Activated T-helper 2 cell treated with anti-CD3 and anti-CD28 coated beads, Interferon-gamma antibody, Interleukin-2, Interleukin-4, amounts not matched to agents 10 μg/mL and 5 μg/mL and 100 μg/mL, durations not matched to agents 14 hours and 24 hours and 36 hours (primary cell): ENCODE measurements at regions not wholly inside any gene's neighbourhood (a gene's known extent, or its start where the extent isn't known, plus 50 kb on each side); places are given as distances from the start of the nearest gene placed in this dataset.

Experiments
- DNase-seq: peaks from one replicate; pipeline ENCODE4 v3.0.0; 2021; ENCODE audit warnings: low spot score
- H3K27ac Mint-ChIP-seq: one replicate; pipeline ENCODE4 v1.8.0; 2021; ENCODE audit warnings: mixed read lengths
- H3K27me3 Mint-ChIP-seq: one replicate; pipeline ENCODE4 v1.8.0; 2021; ENCODE audit warnings: low read depth, mixed read lengths
- H3K36me3 Mint-ChIP-seq: one replicate; pipeline ENCODE4 v1.8.0; 2021; ENCODE audit warnings: low read depth, mixed read lengths
- H3K4me1 Mint-ChIP-seq: one replicate; pipeline ENCODE4 v1.8.0; 2021; ENCODE audit warnings: low read depth, mixed read lengths
- H3K4me3 Mint-ChIP-seq: one replicate; pipeline ENCODE4 v1.8.0; 2021; ENCODE audit warnings: low read depth, mild to moderate bottlenecking, moderate library complexity, mixed read lengths
- H3K9me3 Mint-ChIP-seq: one replicate; pipeline ENCODE4 v1.8.0; 2021; ENCODE audit warnings: mixed read lengths
- intact Hi-C: fragments of 100-400 bp; cut with micrococcal nuclease; formaldehyde crosslinking; loops from one replicate; pipeline ENCODE4 v1.15.1; 2023

DNA sequence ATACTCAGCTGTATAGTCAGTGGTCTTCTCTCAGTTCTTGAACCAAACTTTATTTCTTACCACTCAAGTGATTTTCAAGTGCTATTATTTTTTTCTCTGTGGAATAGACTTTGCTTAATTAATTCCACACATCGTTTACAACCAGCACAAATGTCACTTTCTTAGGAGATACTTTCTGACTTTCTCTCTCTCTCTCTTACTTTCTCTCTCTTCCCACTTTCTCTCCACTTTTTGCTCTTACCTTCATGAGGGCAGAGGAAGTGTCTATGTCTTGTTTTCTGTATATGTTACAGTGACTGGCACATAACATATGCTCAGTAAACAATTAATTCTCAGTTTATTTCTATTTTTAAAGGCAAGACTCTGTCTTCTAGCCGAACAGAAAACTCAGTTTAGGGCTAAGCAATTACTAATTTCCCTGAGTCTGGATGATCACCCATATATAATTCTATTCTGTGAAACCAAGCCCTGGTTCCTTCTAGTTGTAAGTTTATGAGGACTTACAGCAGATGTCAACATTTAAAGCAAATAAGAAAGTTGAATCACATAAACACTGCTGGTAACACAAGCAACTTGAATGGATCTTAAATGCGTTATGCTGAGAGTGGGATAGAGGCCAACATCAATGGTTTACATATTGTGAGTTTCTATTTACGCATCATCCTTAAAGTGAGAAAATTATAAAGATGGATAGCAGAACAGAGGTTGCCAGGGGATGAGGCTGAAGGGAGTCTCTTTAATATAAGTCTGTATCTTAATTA is 791.4 kb downstream of the MTRR start:
- no peak overlapping the region for H3K4me3 Mint-ChIP-seq
- H3K9me3 Mint-ChIP-seq: peaks cover 31% of the 10 kb centered on the region
- intact Hi-C loops: no loop called here
- no peaks in the 10 kb centered on the region for H3K27me3 Mint-ChIP-seq
- DNase-seq: no peak
- H3K27ac Mint-ChIP-seq: no peak overlapping the region
- H3K4me1 Mint-ChIP-seq: no peaks in the 10 kb centered on the region
- no peaks in the 10 kb centered on the region for H3K36me3 Mint-ChIP-seq

GRCh38 chr5:8663374-8663773 is 794.4 kb downstream of the MTRR start:
- H3K4me3 Mint-ChIP-seq: no peak overlapping the region

DNA sequence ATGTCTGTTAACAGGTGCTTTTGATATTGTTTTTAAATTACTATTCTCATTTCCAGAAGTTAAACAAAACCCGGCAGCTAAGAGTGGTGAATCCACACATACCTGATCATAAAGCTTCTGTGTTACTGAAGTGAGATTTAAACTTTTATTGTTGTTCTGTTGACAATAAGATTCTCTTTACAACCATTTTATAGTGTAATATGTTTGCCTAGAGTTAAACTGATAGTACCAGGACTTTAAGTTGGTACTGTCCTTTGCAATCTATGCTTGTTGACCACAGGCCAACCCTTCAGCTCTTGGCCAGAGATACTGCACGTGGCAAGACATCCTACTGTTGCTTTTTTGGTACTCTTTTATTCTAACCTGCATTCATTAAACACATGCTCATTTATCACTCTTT is 806.2 kb downstream of the MTRR start:
- Mint-ChIP-seq H3K36me3 (no peaks in the 10 kb centered on the region), H3K27me3 (no peaks in the 10 kb centered on the region)

More at GRCh38 chr5:8663374-8663773, 794.4 kb downstream of the MTRR start:
- intact Hi-C loops: no loop called here
- Mint-ChIP-seq H3K27ac (no peak overlapping the region), H3K27me3 (no peaks in the 10 kb centered on the region), H3K4me1 (no peaks in the 10 kb centered on the region), H3K9me3 (peaks cover 23% of the 10 kb centered on the region), H3K36me3 (no peaks in the 10 kb centered on the region)
- no peak for DNase-seq

GRCh38 chr5:8676695-8677094 is 807.7 kb downstream of the MTRR start:
- H3K27me3 Mint-ChIP-seq: no peaks in the 10 kb centered on the region
- DNase-seq: no peak
- H3K4me1 Mint-ChIP-seq: no peaks in the 10 kb centered on the region
- no peaks in the 10 kb centered on the region for H3K36me3 Mint-ChIP-seq
- no peak overlapping the region for H3K4me3 Mint-ChIP-seq
- intact Hi-C loops: no loop called here
- H3K9me3 Mint-ChIP-seq: peaks cover 7% of the 10 kb centered on the region
- no peak overlapping the region for H3K27ac Mint-ChIP-seq

More for the DNA sequence above, 806.2 kb downstream of the MTRR start:
- intact Hi-C loops: no loop called here
- Mint-ChIP-seq H3K4me1 (no peaks in the 10 kb centered on the region), H3K9me3 (peaks cover 7% of the 10 kb centered on the region), H3K4me3 (no peak overlapping the region), H3K27ac (no peak overlapping the region)
- no peak for DNase-seq

- no peak overlapping the region for H3K27ac Mint-ChIP-seq
- intact Hi-C loops: no loop called here
- DNase-seq: no peak
- H3K27me3 Mint-ChIP-seq: no peaks in the 10 kb centered on the region
- H3K4me3 Mint-ChIP-seq: no peak overlapping the region
- no peaks in the 10 kb centered on the region for H3K4me1 Mint-ChIP-seq
- no peaks in the 10 kb centered on the region for H3K36me3 Mint-ChIP-seq
- peaks cover 7% of the 10 kb centered on the region for H3K9me3 Mint-ChIP-seq
Observed at GRCh38 chr5:8682381-8682780, 813.4 kb downstream of the MTRR start.

GRCh38 chr5:8683496-8683895 is 814.5 kb downstream of the MTRR start:
- no peak for DNase-seq
- Mint-ChIP-seq H3K4me3 (no peak overlapping the region), H3K4me1 (no peaks in the 10 kb centered on the region), H3K27me3 (no peaks in the 10 kb centered on the region), H3K9me3 (peaks cover 7% of the 10 kb centered on the region), H3K27ac (no peak overlapping the region), H3K36me3 (no peaks in the 10 kb centered on the region)
- intact Hi-C loops: no loop called here

DNA sequence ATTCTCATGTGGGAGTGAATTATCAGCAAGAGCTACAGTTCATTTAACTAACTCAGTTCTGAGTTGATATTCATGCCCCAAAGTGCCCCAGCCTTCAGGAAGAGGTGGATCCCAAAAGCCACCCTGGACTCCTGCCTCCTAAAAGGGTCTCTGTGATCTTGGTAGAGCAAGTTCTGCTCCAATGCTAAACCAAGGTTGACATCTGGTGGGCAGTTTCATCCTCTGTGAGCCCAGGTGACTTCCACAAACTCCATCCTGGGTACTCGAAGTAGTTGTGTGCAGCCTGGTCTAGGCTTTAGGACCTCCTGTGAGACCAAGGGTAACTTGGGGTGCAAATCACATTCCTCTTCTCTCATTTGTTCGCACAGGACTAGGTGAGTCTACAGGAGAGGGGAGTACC is 816.8 kb downstream of the MTRR start:
- Mint-ChIP-seq H3K27ac (no peak overlapping the region), H3K36me3 (no peaks in the 10 kb centered on the region), H3K27me3 (no peaks in the 10 kb centered on the region), H3K9me3 (peaks cover 10% of the 10 kb centered on the region), H3K4me3 (no peak overlapping the region), H3K4me1 (no peaks in the 10 kb centered on the region)
- intact Hi-C loops: no loop called here
- DNase-seq: no peak

DNA sequence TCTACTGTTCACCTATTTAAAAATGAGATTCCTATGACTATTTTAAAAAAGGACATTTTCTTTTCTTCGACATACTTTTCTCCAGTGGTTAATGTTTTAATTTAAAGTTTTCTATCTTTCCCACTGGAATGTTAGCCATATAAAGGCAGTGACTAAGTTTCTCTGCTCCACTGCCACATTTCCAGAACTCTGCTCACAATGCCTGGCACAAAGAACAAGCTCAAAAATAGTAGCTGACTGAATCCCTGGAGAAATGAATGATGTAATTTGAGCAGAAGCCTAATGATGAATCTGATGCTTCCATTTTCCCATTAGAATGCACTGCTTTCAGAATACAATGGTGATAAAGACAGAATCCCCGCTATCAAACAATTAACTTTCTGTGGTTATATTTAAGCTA is 817.8 kb downstream of the MTRR start:
- intact Hi-C loops: no loop called here
- H3K4me1 Mint-ChIP-seq: no peaks in the 10 kb centered on the region
- H3K27ac Mint-ChIP-seq: no peak overlapping the region
- H3K36me3 Mint-ChIP-seq: no peaks in the 10 kb centered on the region
- H3K27me3 Mint-ChIP-seq: no peaks in the 10 kb centered on the region
- no peak overlapping the region for H3K4me3 Mint-ChIP-seq
- peaks cover 13% of the 10 kb centered on the region for H3K9me3 Mint-ChIP-seq
- no peak for DNase-seq

GRCh38 chr5:8689773-8690172 is 820.8 kb downstream of the MTRR start:
- no peaks in the 10 kb centered on the region for H3K36me3 Mint-ChIP-seq

GRCh38 chr5:8691221-8691620 is 822.3 kb downstream of the MTRR start:
- Mint-ChIP-seq H3K36me3 (no peaks in the 10 kb centered on the region), H3K4me1 (no peaks in the 10 kb centered on the region), H3K4me3 (no peak overlapping the region), H3K9me3 (peaks cover 32% of the 10 kb centered on the region), H3K27ac (no peak overlapping the region), H3K27me3 (no peaks in the 10 kb centered on the region)
- no peak for DNase-seq
- intact Hi-C loops: no loop called here

More at GRCh38 chr5:8689773-8690172, 820.8 kb downstream of the MTRR start:
- no peak overlapping the region for H3K27ac Mint-ChIP-seq
- no peak for DNase-seq
- H3K9me3 Mint-ChIP-seq: peaks cover 20% of the 10 kb centered on the region
- no peaks in the 10 kb centered on the region for H3K4me1 Mint-ChIP-seq
- H3K4me3 Mint-ChIP-seq: no peak overlapping the region
- intact Hi-C loops: no loop called here
- no peaks in the 10 kb centered on the region for H3K27me3 Mint-ChIP-seq

DNA sequence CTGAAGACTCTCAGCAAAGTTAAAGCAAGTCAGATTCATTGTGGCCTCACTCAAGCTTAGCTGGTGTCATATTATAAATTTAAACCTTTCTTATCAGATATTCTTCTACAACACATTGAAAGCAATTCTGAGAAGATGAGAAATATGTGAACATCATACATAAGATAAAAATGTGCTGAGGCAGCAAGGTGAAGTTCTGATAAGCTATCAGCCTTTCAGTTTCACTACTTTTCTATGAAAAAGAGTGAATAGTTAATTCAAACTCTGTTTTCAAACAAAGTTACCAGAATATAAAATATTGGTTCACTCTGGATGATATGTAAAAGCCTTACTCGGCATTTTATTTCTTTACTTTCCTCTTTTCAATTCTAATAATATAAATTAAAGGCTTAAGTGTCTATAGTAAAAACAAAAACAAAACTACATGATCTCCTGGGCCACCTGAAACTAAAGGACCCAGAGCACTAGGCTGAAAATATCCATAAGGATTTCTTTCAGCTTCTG is 824.4 kb downstream of the MTRR start:
- no peaks in the 10 kb centered on the region for H3K27me3 Mint-ChIP-seq
- no peak for DNase-seq

DNA sequence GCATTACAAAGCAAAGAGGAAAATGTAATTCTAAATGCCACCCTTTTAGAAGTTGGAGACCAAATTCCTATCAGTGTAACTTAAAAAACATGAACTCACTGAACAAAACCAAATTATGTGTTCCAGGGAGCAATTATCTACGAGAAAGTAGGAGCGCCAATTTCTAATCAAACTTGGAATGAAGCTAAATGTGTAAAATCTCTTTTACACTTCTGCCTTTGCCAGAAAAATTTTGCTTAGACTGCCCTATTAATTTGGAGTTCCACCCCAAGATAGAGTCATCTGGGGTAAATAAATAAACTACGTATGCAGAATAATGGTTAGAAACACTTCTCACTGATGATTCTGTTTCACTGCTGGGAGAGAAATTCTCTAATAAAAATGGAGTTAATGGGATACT is 825.6 kb downstream of the MTRR start:
- Mint-ChIP-seq H3K27ac (no peak overlapping the region), H3K4me3 (no peak overlapping the region), H3K4me1 (no peaks in the 10 kb centered on the region), H3K9me3 (peaks cover 28% of the 10 kb centered on the region), H3K27me3 (no peaks in the 10 kb centered on the region), H3K36me3 (no peaks in the 10 kb centered on the region)
- intact Hi-C loops: no loop called here
- DNase-seq: no peak

More for the DNA sequence above, 824.4 kb downstream of the MTRR start:
- no peak overlapping the region for H3K27ac Mint-ChIP-seq
- no peak overlapping the region for H3K4me3 Mint-ChIP-seq
- no peaks in the 10 kb centered on the region for H3K36me3 Mint-ChIP-seq
- intact Hi-C loops: no loop called here
- H3K9me3 Mint-ChIP-seq: peaks cover 30% of the 10 kb centered on the region
- H3K4me1 Mint-ChIP-seq: no peaks in the 10 kb centered on the region

- no peaks in the 10 kb centered on the region for H3K4me1 Mint-ChIP-seq
- no peak overlapping the region for H3K4me3 Mint-ChIP-seq
- H3K27me3 Mint-ChIP-seq: no peaks in the 10 kb centered on the region
- H3K9me3 Mint-ChIP-seq: peaks cover 28% of the 10 kb centered on the region
- no peaks in the 10 kb centered on the region for H3K36me3 Mint-ChIP-seq
- no peak for DNase-seq
- intact Hi-C loops: no loop called here
- H3K27ac Mint-ChIP-seq: no peak overlapping the region
Observed at GRCh38 chr5:8695902-8696845, 827.2 kb downstream of the MTRR start.
